Lower lobe of right lung (tissue), 2 donors: ENCODE measurements at regions not wholly inside any gene's neighbourhood (a gene's known extent, or its start where the extent isn't known, plus 50 kb on each side); places are given as distances from the start of the nearest gene placed in this dataset.

ENCODE experiments used
- ATAC-seq, 2 donors: fragments of 200-7000 bp; cut with Tn5 transposase; one replicate each; pipeline ENCODE4 v1.9.1; 2020 to 2022; ENCODE audit warnings: mild to moderate bottlenecking in 2 of 2, moderate library complexity in 2 of 2
- DNase-seq: peaks from one replicate; pipeline ENCODE4 v3.0.0-alpha.2; 2020
- H3K27ac ChIP-seq: fragments of 200-600 bp; one replicate; pipeline ENCODE4 v1.8.0; 2022
- H3K27me3 ChIP-seq: fragments of 200-600 bp; one replicate; pipeline ENCODE4 v1.8.0; 2022; ENCODE audit warnings: low read depth
- H3K36me3 ChIP-seq: fragments of 200-600 bp; one replicate; pipeline ENCODE4 v1.8.0; 2022; ENCODE audit warnings: mild to moderate bottlenecking
- H3K4me1 ChIP-seq: fragments of 200-600 bp; one replicate; pipeline ENCODE4 v1.8.0; 2022
- H3K4me3 ChIP-seq: fragments of 200-600 bp; one replicate; pipeline ENCODE4 v1.8.0; 2022; ENCODE audit warnings: mild to moderate bottlenecking
- H3K9me3 ChIP-seq: fragments of 200-600 bp; one replicate; pipeline ENCODE4 v1.8.0; 2022
- intact Hi-C: fragments of 100-400 bp; cut with DNase I; formaldehyde crosslinking; loops from one replicate; pipeline ENCODE4 v1.11.0; 2022
- TF ChIP-seq, protein P1 (sequence below): fragments of 200-600 bp; IDR thresholded peaks from one replicate; pipeline ENCODE4 v1.8.0; 2022; ENCODE audit warnings: antibody characterized with exemption, mild to moderate bottlenecking
- donor health status: DM: no; HTN: yes; CAD: no; lungs with severe emphysema.

DNA sequence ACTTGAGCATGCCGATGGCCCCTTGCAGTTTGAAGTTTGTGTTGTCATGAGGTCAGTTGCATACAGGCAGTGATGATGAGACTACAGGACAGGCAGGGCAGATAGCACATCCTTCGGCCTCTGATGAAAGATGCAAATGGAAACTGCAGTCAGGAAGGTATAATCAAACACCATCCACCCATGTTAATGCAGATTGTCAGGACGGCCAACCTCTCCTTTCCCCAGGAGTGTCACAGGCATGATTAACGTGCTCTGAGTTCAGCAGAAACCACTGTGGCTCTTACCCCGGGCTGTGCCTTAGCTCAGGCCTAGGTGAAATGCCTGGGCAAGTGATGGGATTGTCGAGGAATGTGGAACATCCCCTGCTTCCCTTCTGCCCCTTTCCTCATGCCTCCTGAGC lies 893.5 kb upstream of the RBFOX1 start:
- Histone ChIP-seq H3K36me3 (no peaks in the 10 kb centered on the region), H3K27ac (no peak overlapping the region), H3K4me3 (no peak overlapping the region), H3K9me3 (no peaks in the 10 kb centered on the region), H3K27me3 (no peaks in the 10 kb centered on the region), H3K4me1 (no peaks in the 10 kb centered on the region)
- DNase-seq (no peak), ATAC-seq (no peak)
- TF ChIP-seq, protein P1, sequence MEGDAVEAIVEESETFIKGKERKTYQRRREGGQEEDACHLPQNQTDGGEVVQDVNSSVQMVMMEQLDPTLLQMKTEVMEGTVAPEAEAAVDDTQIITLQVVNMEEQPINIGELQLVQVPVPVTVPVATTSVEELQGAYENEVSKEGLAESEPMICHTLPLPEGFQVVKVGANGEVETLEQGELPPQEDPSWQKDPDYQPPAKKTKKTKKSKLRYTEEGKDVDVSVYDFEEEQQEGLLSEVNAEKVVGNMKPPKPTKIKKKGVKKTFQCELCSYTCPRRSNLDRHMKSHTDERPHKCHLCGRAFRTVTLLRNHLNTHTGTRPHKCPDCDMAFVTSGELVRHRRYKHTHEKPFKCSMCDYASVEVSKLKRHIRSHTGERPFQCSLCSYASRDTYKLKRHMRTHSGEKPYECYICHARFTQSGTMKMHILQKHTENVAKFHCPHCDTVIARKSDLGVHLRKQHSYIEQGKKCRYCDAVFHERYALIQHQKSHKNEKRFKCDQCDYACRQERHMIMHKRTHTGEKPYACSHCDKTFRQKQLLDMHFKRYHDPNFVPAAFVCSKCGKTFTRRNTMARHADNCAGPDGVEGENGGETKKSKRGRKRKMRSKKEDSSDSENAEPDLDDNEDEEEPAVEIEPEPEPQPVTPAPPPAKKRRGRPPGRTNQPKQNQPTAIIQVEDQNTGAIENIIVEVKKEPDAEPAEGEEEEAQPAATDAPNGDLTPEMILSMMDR = no peak
- intact Hi-C loops = no loop called here

DNA sequence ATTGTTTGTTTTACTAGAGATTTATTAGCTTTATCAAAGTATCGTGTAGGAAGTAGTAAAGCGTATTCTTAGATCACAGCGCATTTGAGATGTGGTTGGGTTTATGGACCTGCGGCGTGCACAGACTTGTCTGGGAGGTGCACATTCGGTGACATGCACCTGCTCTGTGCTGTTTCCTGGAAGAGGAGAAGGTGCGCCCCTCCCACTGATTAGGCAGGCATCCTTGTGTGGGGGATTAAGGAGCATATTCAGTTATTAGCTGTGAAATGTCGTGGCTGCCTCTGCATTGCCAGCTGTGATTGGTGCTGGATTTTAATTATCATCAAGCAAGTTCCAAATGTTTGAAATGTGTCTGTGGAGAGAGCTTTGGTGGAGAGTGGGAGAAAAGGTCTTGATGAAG lies 903.8 kb upstream of the RBFOX1 start:
- TF ChIP-seq, protein P1 = no peak
- intact Hi-C loops = no loop called here
- H3K36me3 ChIP-seq = no peaks in the 10 kb centered on the region
- H3K9me3 ChIP-seq = no peaks in the 10 kb centered on the region
- no peaks in the 10 kb centered on the region for H3K27me3 ChIP-seq
- DNase-seq (no peak), ATAC-seq (no peak)
- no peak overlapping the region for H3K27ac ChIP-seq
- no peaks in the 10 kb centered on the region for H3K4me1 ChIP-seq
- no peak overlapping the region for H3K4me3 ChIP-seq

DNA sequence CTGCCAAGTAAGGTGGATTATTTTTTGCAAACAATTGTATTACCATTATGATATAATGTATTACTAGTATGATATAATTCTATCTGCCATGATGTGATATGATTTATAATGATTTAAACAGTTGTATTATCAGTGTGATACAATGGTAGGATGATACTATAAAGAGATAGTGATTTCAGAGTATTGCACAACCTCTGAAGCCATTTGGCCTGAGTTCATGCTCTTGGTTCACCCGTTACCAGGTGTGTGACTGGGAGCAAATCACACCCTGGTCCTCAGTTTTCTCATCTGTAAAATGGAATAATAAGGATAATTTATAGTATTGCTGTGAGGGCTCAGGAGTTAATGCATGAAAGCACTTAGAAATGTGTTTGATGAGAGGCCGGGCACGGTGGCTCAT lies 905.0 kb upstream of the RBFOX1 start:
- no peaks in the 10 kb centered on the region for H3K4me1 ChIP-seq
- H3K36me3 ChIP-seq = no peaks in the 10 kb centered on the region
- H3K4me3 ChIP-seq = no peak overlapping the region
- DNase-seq (no peak), ATAC-seq (no peak)
- H3K27me3 ChIP-seq = no peaks in the 10 kb centered on the region
- intact Hi-C loops = no loop called here
- H3K27ac ChIP-seq = no peak overlapping the region
- no peaks in the 10 kb centered on the region for H3K9me3 ChIP-seq
- TF ChIP-seq, protein P1 = no peak

DNA sequence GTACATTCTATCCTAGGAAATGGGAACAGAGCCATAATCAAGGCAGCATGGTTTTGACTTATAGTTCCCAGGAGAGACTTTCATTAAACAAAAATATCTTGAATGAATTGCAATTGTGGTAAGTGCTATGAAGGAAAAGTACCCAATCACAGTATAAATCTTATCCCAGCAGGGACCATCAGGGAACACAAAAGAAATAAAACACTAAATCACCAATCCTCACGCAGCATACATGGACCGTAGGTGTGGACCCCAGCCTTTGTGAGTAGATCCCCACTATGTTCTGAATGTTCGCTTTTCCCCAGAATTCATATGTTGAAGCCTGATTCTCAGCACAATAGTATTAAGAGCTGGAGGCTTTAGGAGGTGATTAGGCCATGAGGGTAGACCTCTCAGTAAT lies 925.0 kb upstream of the RBFOX1 start:
- intact Hi-C loops = no loop called here
- ATAC-seq (no peak), DNase-seq (no peak)
- Histone ChIP-seq H3K36me3 (no peaks in the 10 kb centered on the region), H3K9me3 (no peaks in the 10 kb centered on the region), H3K4me3 (no peak overlapping the region), H3K27ac (no peak overlapping the region), H3K27me3 (no peaks in the 10 kb centered on the region), H3K4me1 (no peaks in the 10 kb centered on the region)
- TF ChIP-seq, protein P1 = no peak

DNA sequence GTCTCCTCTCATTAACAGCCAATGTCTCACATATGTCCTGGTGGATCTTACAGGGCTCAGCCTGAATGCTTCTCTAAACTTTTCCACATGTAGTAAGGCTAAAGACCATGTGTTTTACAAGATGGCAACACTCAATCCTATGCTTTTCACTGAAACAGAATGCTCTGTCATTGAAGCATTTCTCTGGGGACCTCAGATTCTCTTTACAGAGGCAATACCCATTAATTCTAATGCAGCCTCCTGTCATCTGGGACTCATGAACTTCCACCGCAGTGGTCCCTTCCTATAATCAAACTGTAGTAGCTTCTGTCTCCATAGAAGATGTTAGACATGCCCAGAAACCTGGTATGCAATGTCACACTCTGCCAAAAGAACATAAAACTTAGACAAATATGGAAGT lies 926.6 kb upstream of the RBFOX1 start:
- Histone ChIP-seq H3K27me3 (no peaks in the 10 kb centered on the region), H3K36me3 (no peaks in the 10 kb centered on the region), H3K27ac (no peak overlapping the region), H3K4me3 (no peak overlapping the region), H3K4me1 (no peaks in the 10 kb centered on the region), H3K9me3 (no peaks in the 10 kb centered on the region)
- intact Hi-C loops = no loop called here
- ATAC-seq (no peak), DNase-seq (no peak)
- TF ChIP-seq, protein P1 = no peak

DNA sequence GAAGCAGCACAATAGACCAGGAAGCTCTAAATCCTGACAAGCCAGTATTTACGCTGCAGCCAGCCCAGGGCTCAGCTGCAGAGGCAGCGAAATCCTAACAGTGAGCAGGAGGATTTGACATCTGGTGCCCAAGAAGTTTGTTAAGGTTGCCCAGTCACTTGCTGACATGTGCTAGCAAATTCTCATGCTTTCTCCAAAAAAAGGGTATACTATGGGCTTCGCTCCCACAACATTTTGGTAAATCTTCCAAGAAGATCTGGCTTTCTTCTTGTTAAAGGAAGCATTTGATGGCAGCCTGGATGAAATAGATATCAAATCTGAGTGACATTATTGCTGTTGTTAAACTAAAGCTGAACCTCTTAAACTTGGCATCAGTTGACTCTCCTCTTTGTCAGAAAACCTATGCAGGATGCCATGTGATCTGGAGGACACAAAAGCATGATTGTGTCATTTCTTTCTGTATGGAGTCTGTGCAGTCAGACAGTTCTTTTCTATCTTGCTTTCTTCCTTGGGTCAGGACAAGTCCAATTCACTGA lies 949.7 kb upstream of the RBFOX1 start:
- Histone ChIP-seq H3K27me3 (no peaks in the 10 kb centered on the region), H3K4me3 (no peak overlapping the region), H3K36me3 (no peaks in the 10 kb centered on the region), H3K4me1 (no peaks in the 10 kb centered on the region), H3K27ac (no peak overlapping the region), H3K9me3 (no peaks in the 10 kb centered on the region)
- intact Hi-C loops = no loop called here
- no peak for DNase-seq
- TF ChIP-seq, protein P1 = no peak
- ATAC-seq = no peak
